SK-MEL-5 (cell line): ENCODE measurements at regions not wholly inside any gene's neighbourhood (a gene's known extent, or its start where the extent isn't known, plus 50 kb on each side); places are given as distances from the start of the nearest gene placed in this dataset.

ENCODE experiments used
- DNase-seq: peaks from one replicate; pipeline ENCODE4 v3.0.0-alpha.2; 2016; ENCODE audit warnings: low read depth, low spot score
- in situ Hi-C: cut with HindIII; loops from 2 replicates; pipeline ENCODE4 v1.10.0; 2016; ENCODE audit warnings: low sequenced_read_pairs, high pct_unique_total_duplicates, low pct_unique_long_range_greater_than_20kb

DNA sequence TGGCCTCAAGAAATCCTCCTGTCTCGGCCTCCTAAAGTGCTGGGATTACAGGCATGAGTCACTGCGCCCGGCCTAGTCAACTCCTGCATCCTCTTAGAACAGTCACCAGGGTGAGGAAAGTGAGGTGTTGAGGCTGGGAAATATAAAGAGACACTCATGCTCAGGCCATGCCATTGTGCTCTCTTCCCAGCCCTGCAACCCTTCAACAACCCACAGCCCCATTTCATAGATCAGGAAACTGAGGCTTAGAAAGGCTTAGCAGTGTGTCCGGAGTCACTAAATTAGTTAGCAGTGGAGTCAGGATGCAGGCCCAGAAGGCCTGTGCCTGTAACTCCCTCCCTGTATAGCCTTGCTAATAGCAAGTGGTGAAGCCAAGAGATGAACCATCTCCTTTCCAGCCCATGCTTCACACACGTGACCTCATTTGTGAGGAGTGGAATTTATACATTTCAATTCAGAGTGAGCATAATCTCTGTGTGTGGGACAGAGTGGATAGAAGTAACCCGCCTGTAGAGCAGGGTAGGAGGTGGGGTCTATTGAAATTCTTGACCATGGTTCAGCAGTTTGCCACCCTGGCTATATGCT, 51.7 kb upstream of the USP3 start:
- in situ Hi-C loops: no loop called here
- no peak for DNase-seq

DNA sequence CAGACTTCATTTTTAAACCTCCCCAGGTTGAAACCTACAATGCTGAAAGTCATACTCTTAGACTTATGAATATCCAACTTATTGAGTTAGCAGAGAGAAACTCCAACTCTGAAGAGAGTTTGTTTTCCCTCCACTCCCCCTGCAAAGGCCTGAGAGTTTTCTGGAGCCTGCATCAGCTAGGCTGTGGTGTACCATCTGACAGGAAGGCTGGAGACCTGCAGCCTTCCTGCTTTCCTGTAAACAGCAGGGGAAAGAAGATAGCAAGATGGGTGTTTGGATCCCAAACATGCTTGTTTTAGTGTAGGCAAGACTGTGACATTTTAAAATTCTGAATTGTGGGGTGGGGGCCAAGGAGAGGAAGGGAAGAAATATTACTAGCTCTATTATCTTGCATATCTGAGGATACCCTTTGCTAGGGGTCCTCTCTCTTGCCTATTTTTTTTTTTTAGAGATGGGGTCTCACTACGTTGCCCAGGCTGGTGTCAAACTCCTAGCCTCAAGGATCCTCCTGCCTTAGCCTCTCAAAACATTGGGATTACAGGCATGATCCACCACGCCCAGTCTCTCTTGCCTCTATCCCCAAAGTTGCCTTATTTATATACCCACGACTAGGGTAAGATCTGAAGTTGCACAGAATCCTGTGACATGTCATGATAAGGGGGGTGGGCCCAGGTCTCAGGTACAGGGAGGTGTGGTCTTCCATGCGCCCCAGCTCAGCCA, 51.0 kb upstream of the USP3 start:
- DNase-seq: no peak
- in situ Hi-C loops: no loop called here

DNA sequence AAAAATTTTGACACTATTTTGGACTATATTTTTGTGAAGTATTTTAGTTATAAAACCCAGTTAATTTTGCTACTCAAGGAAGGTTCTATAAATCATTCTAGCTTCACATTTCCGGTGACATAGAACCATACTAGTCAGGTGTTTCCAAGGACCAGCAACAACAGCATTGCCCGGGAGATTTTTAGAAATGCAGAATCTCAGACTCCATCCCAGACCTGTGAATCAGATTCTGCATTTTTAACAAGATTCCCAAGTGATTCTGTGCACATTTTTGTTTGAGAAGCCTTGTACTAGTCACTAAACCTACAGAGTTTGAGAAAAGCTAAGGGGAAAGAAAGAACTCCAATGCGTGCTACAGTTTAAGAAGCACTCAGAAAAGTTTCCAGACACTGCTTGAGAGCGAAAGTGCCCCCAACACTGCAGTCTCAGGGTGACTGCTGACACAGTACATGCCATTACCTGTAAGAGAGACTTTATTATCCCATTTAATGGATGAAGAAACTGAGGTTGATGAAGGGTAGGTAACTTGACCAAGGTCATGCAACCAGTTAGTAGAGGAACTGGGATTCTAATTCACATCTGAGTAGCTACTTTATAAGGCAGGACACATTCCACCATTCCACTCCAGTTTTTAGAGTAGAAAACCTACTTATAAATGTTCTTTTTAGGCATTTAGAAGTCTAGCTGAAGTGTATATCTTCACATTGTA, 49.7 kb upstream of the USP3 start:
- in situ Hi-C loops: no loop called here
- no peak for DNase-seq
